Suprapubic skin (tissue), 4 donors: ENCODE measurements at regions not wholly inside any gene's neighbourhood (a gene's known extent, or its start where the extent isn't known, plus 50 kb on each side); places are given as distances from the start of the nearest gene placed in this dataset.

ENCODE experiments used
- DNase-seq, 2 donors: peaks; one replicate each; pipeline ENCODE4 v3.0.0-alpha.2; 2019; ENCODE audit warnings: low spot score in 2 of 2
- H3K27ac ChIP-seq: fragments of 200-600 bp; sonication (generic); one replicate; pipeline ENCODE4 v1.5.1; 2019
- H3K27me3 ChIP-seq: fragments of 200-600 bp; sonication (generic); one replicate; pipeline ENCODE4 v1.5.1; 2019
- H3K36me3 ChIP-seq: fragments of 200-600 bp; sonication (generic); one replicate; pipeline ENCODE4 v1.5.1; 2019
- H3K4me1 ChIP-seq: fragments of 200-600 bp; sonication (generic); one replicate; pipeline ENCODE4 v1.5.1; 2019
- H3K4me3 ChIP-seq: fragments of 200-600 bp; sonication (generic); one replicate; pipeline ENCODE4 v1.5.1; 2019; ENCODE audit warnings: mild to moderate bottlenecking
- H3K9me3 ChIP-seq: fragments of 200-600 bp; sonication (generic); one replicate; pipeline ENCODE4 v1.5.1; 2019
- CTCF ChIP-seq, 2 donors: fragments of 200-600 bp in 1 of 2; fragments of 450-650 bp in 1 of 2; sonication (generic) in 1 of 2; IDR thresholded peaks; one replicate each; pipeline ENCODE4 v1.5.1; 2016 to 2019; ENCODE audit warnings: antibody characterized with exemption in 2 of 2, mild to moderate bottlenecking in 1 of 2, moderate library complexity in 1 of 2
- EP300 ChIP-seq: sonication (generic); formaldehyde crosslinking; IDR thresholded peaks from one replicate; pipeline ENCODE4 v1.6.1; 2017; ENCODE audit warnings: antibody characterized with exemption
- POLR2A ChIP-seq, 2 donors: fragments of 450-650 bp; IDR thresholded peaks; one replicate each; pipeline ENCODE4 v1.6.1; 2017; ENCODE audit warnings: antibody characterized with exemption in 2 of 2, mild to moderate bottlenecking in 2 of 2, moderate library complexity in 2 of 2
- POLR2AphosphoS5 ChIP-seq, 3 donors: sonication (generic); formaldehyde crosslinking; IDR thresholded peaks; one replicate each; pipeline ENCODE4 v1.6.1; 2017; ENCODE audit warnings: antibody characterized with exemption in 3 of 3
- WGBS: methylation state at CpG from one replicate; pipeline ENCODE4 v1.1.5; 2018; 5-methylcytosine and 5-hydroxymethylcytosine counted together

- TF ChIP-seq CTCF (IDR thresholded peaks at IDR 0.05) (no peak), POLR2AphosphoS5 (IDR thresholded peaks at IDR 0.05) (no peak), EP300 (no peak), POLR2A (IDR thresholded peaks at IDR 0.05) (no peak)
- Histone ChIP-seq H3K9me3 (no peaks in the 10 kb centered on the region), H3K27me3 (no peaks in the 10 kb centered on the region), H3K4me3 (no peak overlapping the region), H3K27ac (no peak overlapping the region), H3K4me1 (no peaks in the 10 kb centered on the region), H3K36me3 (no peaks in the 10 kb centered on the region)
- DNase-seq, result no peak
- 37% methylated on average over 4 of the region's 5 CpGs for WGBS
Measured at GRCh38 chr7:114008696-114009095, 89.9 kb upstream of the PPP1R3A start.

GRCh38 chr7:114007386-114007785 is 88.6 kb upstream of the PPP1R3A start:
- H3K9me3 ChIP-seq, result no peaks in the 10 kb centered on the region
- no peak for TF ChIP-seq POLR2A (IDR thresholded peaks at IDR 0.05)
- no peaks in the 10 kb centered on the region for H3K36me3 ChIP-seq
- no peaks in the 10 kb centered on the region for H3K4me1 ChIP-seq
- no peaks in the 10 kb centered on the region for H3K27me3 ChIP-seq
- WGBS, result 26% methylated on average over 2 of the region's 2 CpGs
- H3K4me3 ChIP-seq, result no peak overlapping the region
- DNase-seq, result no peak
- H3K27ac ChIP-seq, result no peak overlapping the region

- Histone ChIP-seq H3K4me1 (no peaks in the 10 kb centered on the region), H3K27ac (no peak overlapping the region), H3K9me3 (peaks cover 7% of the 10 kb centered on the region), H3K36me3 (no peaks in the 10 kb centered on the region), H3K27me3 (no peaks in the 10 kb centered on the region), H3K4me3 (no peak overlapping the region)
- TF ChIP-seq CTCF (IDR thresholded peaks at IDR 0.05), result no peak
- TF ChIP-seq EP300, result no peak
- TF ChIP-seq POLR2AphosphoS5 (IDR thresholded peaks at IDR 0.05), result no peak
- TF ChIP-seq POLR2A (IDR thresholded peaks at IDR 0.05), result no peak
- DNase-seq, result no peak
Measured at GRCh38 chr7:113998934-113999333, 80.1 kb upstream of the PPP1R3A start.

- WGBS, result 51% methylated on average over 4 of the region's 4 CpGs
- TF ChIP-seq POLR2A (IDR thresholded peaks at IDR 0.05) (no peak), EP300 (no peak), CTCF (IDR thresholded peaks at IDR 0.05) (no peak), POLR2AphosphoS5 (IDR thresholded peaks at IDR 0.05) (no peak)
- no peak overlapping the region for H3K27ac ChIP-seq
Measured at GRCh38 chr7:113996405-113996804, 77.6 kb upstream of the PPP1R3A start.

GRCh38 chr7:113986216-113986615 is 67.4 kb upstream of the PPP1R3A start:
- Histone ChIP-seq H3K4me1 (no peaks in the 10 kb centered on the region), H3K27me3 (no peaks in the 10 kb centered on the region), H3K9me3 (no peaks in the 10 kb centered on the region), H3K36me3 (no peaks in the 10 kb centered on the region), H3K4me3 (no peak overlapping the region), H3K27ac (no peak overlapping the region)
- TF ChIP-seq POLR2A (IDR thresholded peaks at IDR 0.05), result no peak
- no peak for TF ChIP-seq EP300
- no peak for TF ChIP-seq CTCF (IDR thresholded peaks at IDR 0.05)
- TF ChIP-seq POLR2AphosphoS5 (IDR thresholded peaks at IDR 0.05), result no peak
- 94% methylated on average over 2 of the region's 2 CpGs for WGBS
- no peak for DNase-seq

More at GRCh38 chr7:113996405-113996804, 77.6 kb upstream of the PPP1R3A start:
- Histone ChIP-seq H3K4me1 (no peaks in the 10 kb centered on the region), H3K27me3 (no peaks in the 10 kb centered on the region), H3K9me3 (peaks cover 4% of the 10 kb centered on the region), H3K4me3 (no peak overlapping the region), H3K36me3 (no peaks in the 10 kb centered on the region)
- no peak for DNase-seq

- Histone ChIP-seq H3K4me3 (no peak overlapping the region), H3K27me3 (no peaks in the 10 kb centered on the region), H3K36me3 (no peaks in the 10 kb centered on the region), H3K9me3 (no peaks in the 10 kb centered on the region), H3K4me1 (no peaks in the 10 kb centered on the region), H3K27ac (no peak overlapping the region)
- WGBS, result 94% methylated on average over 4 of the region's 4 CpGs
- TF ChIP-seq POLR2AphosphoS5 (IDR thresholded peaks at IDR 0.05), result no peak
- TF ChIP-seq EP300, result no peak
- no peak for TF ChIP-seq CTCF (IDR thresholded peaks at IDR 0.05)
- TF ChIP-seq POLR2A (IDR thresholded peaks at IDR 0.05), result no peak
- DNase-seq, result no peak
Measured at GRCh38 chr7:113976508-113976907, 57.7 kb upstream of the PPP1R3A start.
